Erythroblast (primary cell): ENCODE measurements at regions not wholly inside any gene's neighbourhood (a gene's known extent, or its start where the extent isn't known, plus 50 kb on each side); places are given as distances from the start of the nearest gene placed in this dataset.

Experiments used
- DNase-seq, 2 experiments: peaks; one replicate each; lab custom pipeline; 2025; lab: John Stamatoyannopoulos, UW
- GATA1 ChIP-seq: IDR thresholded peaks from 2 replicates; pipeline ENCODE4 v1.6.1; 2011; ENCODE audit warnings: low read depth, mild to moderate bottlenecking, control low read depth, low read length, moderate library complexity
- POLR2A ChIP-seq: IDR thresholded peaks from 2 replicates; pipeline ENCODE4 v1.6.1; 2011; ENCODE audit warnings: mild to moderate bottlenecking, low read length

- TF ChIP-seq GATA1 (no peak), POLR2A (no peak)
- no peak for DNase-seq
These were observed 101.7 kb downstream of the CD200R1L start for GRCh38 chr3:112744825-112745566.

- TF ChIP-seq GATA1, result no peak
- TF ChIP-seq POLR2A, result no peak
- DNase-seq, result no peak
These were observed 102.6 kb downstream of the CD200R1L start for GRCh38 chr3:112744106-112744505.

- DNase-seq, result no peak
- TF ChIP-seq POLR2A (no peak), GATA1 (no peak)
These were observed 102.0 kb upstream of the CCDC80 start for GRCh38 chr3:112742934-112743333.

GRCh38 chr3:112741983-112742382 lies 101.0 kb upstream of the CCDC80 start:
- TF ChIP-seq POLR2A, result no peak
- TF ChIP-seq GATA1, result no peak
- DNase-seq, result no peak

GRCh38 chr3:112740835-112741234 lies 99.9 kb upstream of the CCDC80 start:
- no peak for DNase-seq

GRCh38 chr3:112739252-112739965 lies 98.5 kb upstream of the CCDC80 start:
- no peak for DNase-seq
- TF ChIP-seq POLR2A, result no peak
- TF ChIP-seq GATA1, result no peak

More at GRCh38 chr3:112740835-112741234, 99.9 kb upstream of the CCDC80 start:
- TF ChIP-seq POLR2A, result no peak
- TF ChIP-seq GATA1, result no peak

- no peak for DNase-seq
- no peak for TF ChIP-seq POLR2A
- TF ChIP-seq GATA1, result no peak
These were observed 97.4 kb upstream of the CCDC80 start for GRCh38 chr3:112738366-112738765.

GRCh38 chr3:112736805-112737566 lies 96.0 kb upstream of the CCDC80 start:
- TF ChIP-seq GATA1, result no peak
- no peak for TF ChIP-seq POLR2A
- DNase-seq, result no peak

GRCh38 chr3:112736386-112736785 lies 95.4 kb upstream of the CCDC80 start:
- no peak for DNase-seq
- TF ChIP-seq POLR2A (no peak), GATA1 (no peak)

GRCh38 chr3:112735926-112736325 lies 95.0 kb upstream of the CCDC80 start:
- TF ChIP-seq POLR2A (no peak), GATA1 (no peak)
- DNase-seq, result no peak

GRCh38 chr3:112734736-112735350 lies 93.9 kb upstream of the CCDC80 start:
- DNase-seq, result peak; percentile 76 to 85
- TF ChIP-seq POLR2A (no peak), GATA1 (no peak)

- no peak for DNase-seq
These were observed 93.2 kb upstream of the CCDC80 start for GRCh38 chr3:112734171-112734570.

GRCh38 chr3:112730210-112730609 lies 89.3 kb upstream of the CCDC80 start:
- no peak for DNase-seq
- TF ChIP-seq POLR2A (no peak), GATA1 (no peak)

More at GRCh38 chr3:112734171-112734570, 93.2 kb upstream of the CCDC80 start:
- TF ChIP-seq POLR2A (no peak), GATA1 (no peak)
